NB4 (cell line): ENCODE measurements at regions not wholly inside any gene's neighbourhood (a gene's known extent, or its start where the extent isn't known, plus 50 kb on each side); places are given as distances from the start of the nearest gene placed in this dataset.

ENCODE experiments used
- CTCF ChIP-seq: IDR thresholded peaks from one replicate; pipeline ENCODE4 v1.5.1; 2012; ENCODE audit warnings: low read depth, low read length
- MAX ChIP-seq: IDR thresholded peaks from 2 replicates; pipeline ENCODE4 v1.6.1; 2011; ENCODE audit warnings: low read depth, low read length
- MYC ChIP-seq: IDR thresholded peaks from 2 replicates; pipeline ENCODE4 v1.6.1; 2011; ENCODE audit warnings: low read depth, low read length
- POLR2A ChIP-seq: IDR thresholded peaks from 2 replicates; pipeline ENCODE4 v1.6.1; 2011; ENCODE audit warnings: mild to moderate bottlenecking; ENCODE audit not compliant: insufficient read length; ENCODE audit errors: extremely low read depth

GRCh38 chr1:168640182-168640581 lies 63.8 kb downstream of the XCL1 start:
- TF ChIP-seq CTCF: no peak
- TF ChIP-seq POLR2A: no peak
- no peak for TF ChIP-seq MAX
- TF ChIP-seq MYC: no peak
